HEK293T (cell line): ENCODE measurements at regions not wholly inside any gene's neighbourhood (a gene's known extent, or its start where the extent isn't known, plus 50 kb on each side); places are given as distances from the start of the nearest gene placed in this dataset.

Experiments used
- CTCF ChIA-PET: fragments of 350-600 bp; formaldehyde crosslinking; extraction: SDS; loops from one replicate; lab custom pipeline; 2021; ENCODE audit warnings: antibody characterized with exemption, inconsistent platforms; lab: Yijun Ruan, JAX
- POLR2A ChIA-PET: fragments of 350-600 bp; formaldehyde crosslinking; extraction: SDS; loops from one replicate; lab custom pipeline; 2020; ENCODE audit warnings: antibody characterized with exemption, inconsistent platforms; lab: Yijun Ruan, JAX
- DNase-seq: peaks from one replicate; pipeline ENCODE4 v3.0.0; 2012; ENCODE audit warnings: mixed read lengths; ENCODE audit errors: extremely low spot score
- ARNT ChIP-seq: fragments of 450-650 bp; IDR thresholded peaks from 2 replicates; pipeline ENCODE4 v1.6.1; 2017; ENCODE audit warnings: mild to moderate bottlenecking
- BHLHE40 ChIP-seq: fragments of 450-650 bp; IDR thresholded peaks from 2 replicates; pipeline ENCODE4 v1.6.1; 2016; ENCODE audit warnings: mild to moderate bottlenecking, moderate library complexity, borderline replicate concordance
- CTBP1 ChIP-seq: fragments of 450-650 bp; IDR thresholded peaks from 2 replicates; pipeline ENCODE4 v1.6.1; 2016; ENCODE audit warnings: borderline replicate concordance
- ELF4 ChIP-seq: fragments of 450-650 bp; IDR thresholded peaks from 2 replicates; pipeline ENCODE4 v1.6.1; 2017; ENCODE audit warnings: antibody characterized with exemption
- FOXA1 ChIP-seq: fragments of 450-650 bp; IDR thresholded peaks from 2 replicates; pipeline ENCODE4 v1.6.1; 2016; ENCODE audit warnings: mild to moderate bottlenecking
- FOXK2 ChIP-seq: fragments of 450-650 bp; IDR thresholded peaks from 2 replicates; pipeline ENCODE4 v1.6.1; 2016; ENCODE audit warnings: mild to moderate bottlenecking
- FOXM1 ChIP-seq: fragments of 450-650 bp; IDR thresholded peaks from 2 replicates; pipeline ENCODE4 v1.6.1; 2017; ENCODE audit warnings: mild to moderate bottlenecking, borderline replicate concordance
- HDGF ChIP-seq: fragments of 450-650 bp; IDR thresholded peaks from 2 replicates; pipeline ENCODE4 v1.6.1; 2017; ENCODE audit warnings: antibody characterized with exemption, borderline replicate concordance
- L3MBTL2 ChIP-seq: fragments of 450-650 bp; conservative IDR thresholded peaks from 2 replicates; pipeline ENCODE4 v1.6.1; 2016; ENCODE audit warnings: mild to moderate bottlenecking
- LEF1 ChIP-seq: fragments of 450-650 bp; IDR thresholded peaks from 2 replicates; pipeline ENCODE4 v1.6.1; 2017; ENCODE audit warnings: mild to moderate bottlenecking, borderline replicate concordance
- NFRKB ChIP-seq: fragments of 450-650 bp; IDR thresholded peaks from 2 replicates; pipeline ENCODE4 v1.6.1; 2016; ENCODE audit warnings: mild to moderate bottlenecking, moderate library complexity
- SP1 ChIP-seq: fragments of 450-650 bp; IDR thresholded peaks from 2 replicates; pipeline ENCODE4 v1.6.1; 2017
- SUZ12 ChIP-seq: fragments of 450-650 bp; IDR thresholded peaks from 2 replicates; pipeline ENCODE4 v1.6.1; 2016; ENCODE audit warnings: mild to moderate bottlenecking
- TARDBP ChIP-seq: fragments of 450-650 bp; IDR thresholded peaks from 2 replicates; pipeline ENCODE4 v1.6.1; 2016
- ZNF384 ChIP-seq: fragments of 450-650 bp; IDR thresholded peaks from 2 replicates; pipeline ENCODE4 v1.6.1; 2016
- TF ChIP-seq, protein P1 (sequence below): fragments of 450-650 bp; IDR thresholded peaks from 2 replicates; pipeline ENCODE4 v1.6.1; 2016

GRCh38 chr3:163159306-163159705 is 1662.7 kb downstream of the OTOL1 start:
- no peak for DNase-seq

DNA sequence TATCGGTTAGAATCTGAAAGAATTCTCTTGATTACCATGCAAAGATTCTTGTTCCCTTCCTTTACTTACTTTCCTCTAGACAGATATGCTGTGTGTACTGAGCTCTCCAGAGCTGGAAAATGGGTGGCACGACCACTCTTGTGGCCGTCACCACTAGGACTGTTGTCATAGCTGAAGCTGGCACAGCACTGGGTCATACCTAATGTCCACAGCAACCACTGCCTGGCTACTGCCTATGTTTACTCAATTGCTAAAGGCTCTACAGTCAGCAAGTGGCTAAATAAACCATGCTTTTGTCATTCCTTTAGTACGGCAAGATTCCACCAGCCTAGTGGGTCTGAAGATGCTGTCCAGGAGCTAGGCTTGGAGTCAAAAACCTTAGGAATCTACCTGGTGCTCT is 1643.0 kb downstream of the OTOL1 start:
- no peak for DNase-seq
- ChIA-PET POLR2A (no interaction called here), CTCF (no interaction called here)
- TF ChIP-seq ELF4 (no peak), SUZ12 (no peak), HDGF (no peak), ARNT (no peak), CTBP1 (no peak), FOXM1 (no peak), BHLHE40 (no peak), NFRKB (no peak), TARDBP (no peak), LEF1 (no peak), L3MBTL2 (no peak), SP1 (no peak), FOXA1 (no peak), FOXK2 (no peak)

More at GRCh38 chr3:163159306-163159705, 1662.7 kb downstream of the OTOL1 start:
- TF ChIP-seq FOXK2 (no peak), FOXA1 (no peak), HDGF (no peak)
- ChIA-PET CTCF (no interaction called here), POLR2A (no interaction called here)

DNA sequence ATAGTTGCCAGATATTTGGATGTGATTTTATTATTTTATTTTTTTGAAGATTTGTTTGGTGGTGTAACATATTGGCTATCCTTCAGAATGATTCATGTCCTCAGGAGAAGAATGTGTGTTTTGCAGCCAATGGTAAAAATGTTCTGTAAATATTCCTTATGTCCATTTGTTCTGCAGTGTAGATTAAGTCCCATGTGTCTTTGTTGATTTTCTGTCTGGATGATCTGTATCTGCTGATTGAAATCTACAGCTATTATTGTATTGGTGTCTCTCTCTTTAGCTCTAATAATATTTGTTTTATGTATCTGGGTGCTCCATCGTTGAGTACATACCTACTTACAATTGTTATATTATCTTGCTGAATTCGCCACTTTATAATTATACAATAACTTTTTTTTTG is 1641.7 kb downstream of the OTOL1 start:
- TF ChIP-seq HDGF, result no peak
- TF ChIP-seq LEF1, result no peak
- TF ChIP-seq, protein P1, sequence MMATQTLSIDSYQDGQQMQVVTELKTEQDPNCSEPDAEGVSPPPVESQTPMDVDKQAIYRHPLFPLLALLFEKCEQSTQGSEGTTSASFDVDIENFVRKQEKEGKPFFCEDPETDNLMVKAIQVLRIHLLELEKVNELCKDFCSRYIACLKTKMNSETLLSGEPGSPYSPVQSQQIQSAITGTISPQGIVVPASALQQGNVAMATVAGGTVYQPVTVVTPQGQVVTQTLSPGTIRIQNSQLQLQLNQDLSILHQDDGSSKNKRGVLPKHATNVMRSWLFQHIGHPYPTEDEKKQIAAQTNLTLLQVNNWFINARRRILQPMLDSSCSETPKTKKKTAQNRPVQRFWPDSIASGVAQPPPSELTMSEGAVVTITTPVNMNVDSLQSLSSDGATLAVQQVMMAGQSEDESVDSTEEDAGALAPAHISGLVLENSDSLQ, result no peak
- no peak for TF ChIP-seq TARDBP
- no peak for TF ChIP-seq SUZ12
- no peak for TF ChIP-seq ARNT
- no peak for TF ChIP-seq L3MBTL2
- no peak for TF ChIP-seq FOXA1
- no peak for TF ChIP-seq ZNF384
- no peak for TF ChIP-seq FOXM1
- no peak for TF ChIP-seq FOXK2
- TF ChIP-seq SP1, result no peak
- CTCF ChIA-PET, result no interaction called here
- POLR2A ChIA-PET, result no interaction called here
- DNase-seq, result no peak

DNA sequence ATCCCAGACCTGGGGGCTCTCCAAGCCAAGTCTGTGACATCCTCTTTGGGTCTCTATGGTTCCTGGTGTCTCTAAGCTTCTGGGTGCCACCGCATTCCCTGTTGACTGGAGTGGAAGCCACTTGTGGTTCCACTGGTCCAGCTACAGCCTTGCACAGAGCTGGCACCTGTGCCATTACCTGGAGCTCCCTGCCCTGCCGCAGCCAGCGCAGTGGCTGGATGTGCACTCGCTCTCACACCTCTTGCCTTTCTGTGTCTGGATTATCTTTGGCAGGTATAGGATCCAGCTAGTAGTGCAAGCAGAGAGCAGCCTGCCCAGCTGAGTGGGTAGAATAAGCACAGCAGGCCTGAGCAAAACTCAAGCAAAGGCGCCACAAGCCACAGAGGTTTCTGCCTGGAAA is 1635.5 kb downstream of the OTOL1 start:
- TF ChIP-seq HDGF (no peak), FOXM1 (no peak), ARNT (no peak), LEF1 (no peak), SUZ12 (no peak), FOXK2 (no peak), ELF4 (no peak), TARDBP (no peak), CTBP1 (no peak), L3MBTL2 (no peak), NFRKB (no peak), SP1 (no peak), FOXA1 (no peak), ZNF384 (no peak), BHLHE40 (no peak)
- TF ChIP-seq, protein P1, result no peak
- ChIA-PET POLR2A (no interaction called here), CTCF (no interaction called here)
- DNase-seq, result no peak

GRCh38 chr3:163129287-163129686 is 1632.7 kb downstream of the OTOL1 start:
- ChIA-PET CTCF (no interaction called here), POLR2A (no interaction called here)
- TF ChIP-seq BHLHE40, result no peak
- no peak for TF ChIP-seq TARDBP
- no peak for TF ChIP-seq FOXA1
- TF ChIP-seq LEF1, result no peak
- no peak for TF ChIP-seq L3MBTL2
- TF ChIP-seq NFRKB, result no peak
- no peak for TF ChIP-seq FOXM1
- no peak for TF ChIP-seq HDGF
- TF ChIP-seq SUZ12, result no peak
- TF ChIP-seq, protein P1, result no peak
- TF ChIP-seq SP1, result no peak
- TF ChIP-seq ELF4, result no peak
- TF ChIP-seq FOXK2, result no peak
- no peak for TF ChIP-seq ZNF384
- no peak for TF ChIP-seq ARNT
- TF ChIP-seq CTBP1, result no peak
- DNase-seq, result no peak

GRCh38 chr3:163126115-163126514 is 1629.5 kb downstream of the OTOL1 start:
- no peak for DNase-seq
- TF ChIP-seq ZNF384, result no peak
- no peak for TF ChIP-seq FOXK2
- TF ChIP-seq FOXA1, result no peak
- no peak for TF ChIP-seq SUZ12
- no peak for TF ChIP-seq FOXM1
- ChIA-PET CTCF (no interaction called here), POLR2A (no interaction called here)
